Lung (tissue), 11 donors: ENCODE measurements at regions not wholly inside any gene's neighbourhood (a gene's known extent, or its start where the extent isn't known, plus 50 kb on each side); places are given as distances from the start of the nearest gene placed in this dataset.
"Not testable (repeated sequence)": the region's sequence is repeated elsewhere in the genome, so short reads cannot be mapped to it uniquely, and the experiment has no call there.

Experiments used
- ATAC-seq: fragments of 200-7000 bp; cut with Tn5 transposase; one replicate; pipeline ENCODE4 v1.9.1; 2020; ENCODE audit warnings: moderate number of reproducible peaks; ENCODE audit not compliant: insufficient read depth, low FRiP score
- DNase-seq, 3 donors: peaks; one replicate each; pipeline ENCODE4 v3.0.0-alpha.2; 2013 to 2017
- H3K27ac ChIP-seq, 2 donors: one replicate each; pipeline ENCODE4 v1.5.1; 2013; ENCODE audit warnings: mild to moderate bottlenecking in 2 of 2, moderate library complexity in 2 of 2, control low read depth in 1 of 2, inconsistent platforms in 1 of 2, low read depth in 1 of 2, low read length in 1 of 2
- H3K27me3 ChIP-seq, 3 donors: one replicate each; pipeline ENCODE4 v1.5.1; 2013; ENCODE audit warnings: low read length in 2 of 3; ENCODE audit not compliant: control insufficient read depth in 3 of 3, insufficient read depth in 3 of 3
- H3K36me3 ChIP-seq, 4 donors: one replicate each; pipeline ENCODE4 v1.5.1; 2013; ENCODE audit warnings: low read length in 4 of 4, mild to moderate bottlenecking in 1 of 4, moderate library complexity in 1 of 4; ENCODE audit not compliant: control insufficient read depth in 4 of 4, insufficient read depth in 4 of 4
- H3K4me1 ChIP-seq, 5 donors: one replicate each; pipeline ENCODE4 v1.5.1; 2013; ENCODE audit warnings: low read length in 5 of 5, mild to moderate bottlenecking in 2 of 5, moderate library complexity in 1 of 5; ENCODE audit not compliant: control insufficient read depth in 5 of 5, insufficient read depth in 5 of 5
- H3K4me3 ChIP-seq: one replicate; pipeline ENCODE4 v1.5.1; 2013; ENCODE audit warnings: mild to moderate bottlenecking, control low read depth, moderate library complexity
- H3K9ac ChIP-seq, 2 donors: one replicate each; pipeline ENCODE4 v1.5.1; 2013; ENCODE audit warnings: low read length in 2 of 2, control low read depth in 1 of 2; ENCODE audit not compliant: insufficient read depth in 1 of 2
- H3K9me3 ChIP-seq, 4 donors: one replicate each; pipeline ENCODE4 v1.5.1; 2013; ENCODE audit warnings: low read length in 3 of 4, mild to moderate bottlenecking in 1 of 4, moderate library complexity in 1 of 4; ENCODE audit not compliant: control insufficient read depth in 4 of 4, insufficient read depth in 3 of 4
- WGBS, 2 donors: extraction: QIAGEN DNeasy Blood & Tissue Kit; methylation state at CpG; one replicate each; pipeline ENCODE4 v1.1.7; 2013; 5-methylcytosine and 5-hydroxymethylcytosine counted together
- TF ChIP-seq, protein P1 (sequence below): IDR thresholded peaks from 2 replicates; pipeline ENCODE4 v1.5.1; 2012; ENCODE audit warnings: mild to moderate bottlenecking; ENCODE audit errors: control extremely low read depth, extremely low read depth
- donor health status: control.
- donor health status: control.
- donor health status: Bipolar disorder and iron deficiency.
- donor health status: healthy.
- donor health status: DM: yes; HTN: yes; CAD: no.

DNA sequence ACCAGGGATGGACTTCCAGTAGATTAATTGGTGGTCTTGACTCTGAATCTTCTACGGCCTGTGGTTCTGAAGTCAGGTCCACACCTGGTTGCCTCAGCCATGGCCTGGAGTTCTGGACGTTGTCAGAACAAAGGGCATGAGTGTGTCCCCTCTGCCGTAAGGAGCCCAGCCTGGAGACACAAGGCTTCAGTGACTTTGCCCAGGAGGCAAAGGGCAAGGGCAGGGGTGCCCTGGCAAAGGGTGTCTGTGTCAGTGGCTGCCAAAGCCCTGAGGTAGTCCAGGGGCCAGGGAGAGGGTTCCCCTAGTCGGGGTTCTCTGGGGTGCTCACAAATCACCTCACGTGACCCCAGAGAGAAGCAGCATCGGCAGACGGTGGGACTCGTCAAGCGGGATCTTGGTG is 273.2 kb upstream of the ZNF32 start:
- Histone ChIP-seq H3K4me3 (no peak overlapping the region), H3K4me1 (peaks cover 0 to 2% (median 0%) of the 10 kb centered on the region in 5 donors), H3K36me3 (no peaks in the 10 kb centered on the region), H3K9ac (no peak overlapping the region), H3K27me3 (no peaks in the 10 kb centered on the region), H3K9me3 (peaks cover 0 to 4% (median 1%) of the 10 kb centered on the region in 4 donors), H3K27ac (no peak overlapping the region)
- DNase-seq = no peak
- WGBS, 2 donors = 92 to 93% methylated on average over 9 of the region's 9 CpGs
- TF ChIP-seq, protein P1, sequence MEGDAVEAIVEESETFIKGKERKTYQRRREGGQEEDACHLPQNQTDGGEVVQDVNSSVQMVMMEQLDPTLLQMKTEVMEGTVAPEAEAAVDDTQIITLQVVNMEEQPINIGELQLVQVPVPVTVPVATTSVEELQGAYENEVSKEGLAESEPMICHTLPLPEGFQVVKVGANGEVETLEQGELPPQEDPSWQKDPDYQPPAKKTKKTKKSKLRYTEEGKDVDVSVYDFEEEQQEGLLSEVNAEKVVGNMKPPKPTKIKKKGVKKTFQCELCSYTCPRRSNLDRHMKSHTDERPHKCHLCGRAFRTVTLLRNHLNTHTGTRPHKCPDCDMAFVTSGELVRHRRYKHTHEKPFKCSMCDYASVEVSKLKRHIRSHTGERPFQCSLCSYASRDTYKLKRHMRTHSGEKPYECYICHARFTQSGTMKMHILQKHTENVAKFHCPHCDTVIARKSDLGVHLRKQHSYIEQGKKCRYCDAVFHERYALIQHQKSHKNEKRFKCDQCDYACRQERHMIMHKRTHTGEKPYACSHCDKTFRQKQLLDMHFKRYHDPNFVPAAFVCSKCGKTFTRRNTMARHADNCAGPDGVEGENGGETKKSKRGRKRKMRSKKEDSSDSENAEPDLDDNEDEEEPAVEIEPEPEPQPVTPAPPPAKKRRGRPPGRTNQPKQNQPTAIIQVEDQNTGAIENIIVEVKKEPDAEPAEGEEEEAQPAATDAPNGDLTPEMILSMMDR = no peak
- no peak for ATAC-seq

DNA sequence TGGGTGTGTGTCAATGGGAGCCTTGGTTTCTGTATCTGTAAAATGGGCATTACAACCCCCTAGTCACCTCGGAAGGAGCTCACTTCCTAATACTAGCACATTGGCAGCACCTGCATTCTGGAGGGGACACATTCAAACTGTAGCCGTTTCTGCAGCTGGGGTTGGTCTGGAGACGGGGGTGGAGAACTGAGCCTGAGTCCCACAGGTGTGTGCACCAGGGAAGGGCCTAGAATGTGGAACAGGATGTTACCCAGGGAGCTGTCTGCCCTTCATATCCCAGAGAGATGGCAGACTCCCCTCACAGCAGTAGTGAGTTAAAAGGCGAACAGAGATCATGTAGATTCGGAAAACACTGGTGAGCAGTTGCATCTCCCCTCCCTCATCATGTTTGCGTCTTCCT is 272.8 kb upstream of the ZNF32 start:
- Histone ChIP-seq H3K4me3 (no peak overlapping the region), H3K27me3 (no peaks in the 10 kb centered on the region), H3K27ac (no peak overlapping the region), H3K36me3 (no peaks in the 10 kb centered on the region), H3K4me1 (peaks cover 0 to 2% (median 0%) of the 10 kb centered on the region in 5 donors), H3K9me3 (peaks cover 0 to 4% (median 1%) of the 10 kb centered on the region in 4 donors), H3K9ac (no peak overlapping the region)
- 95 to 96% methylated on average over 6 of the region's 6 CpGs for WGBS, 2 donors
- DNase-seq = no peak
- ATAC-seq = no peak
- TF ChIP-seq, protein P1 = no peak

DNA sequence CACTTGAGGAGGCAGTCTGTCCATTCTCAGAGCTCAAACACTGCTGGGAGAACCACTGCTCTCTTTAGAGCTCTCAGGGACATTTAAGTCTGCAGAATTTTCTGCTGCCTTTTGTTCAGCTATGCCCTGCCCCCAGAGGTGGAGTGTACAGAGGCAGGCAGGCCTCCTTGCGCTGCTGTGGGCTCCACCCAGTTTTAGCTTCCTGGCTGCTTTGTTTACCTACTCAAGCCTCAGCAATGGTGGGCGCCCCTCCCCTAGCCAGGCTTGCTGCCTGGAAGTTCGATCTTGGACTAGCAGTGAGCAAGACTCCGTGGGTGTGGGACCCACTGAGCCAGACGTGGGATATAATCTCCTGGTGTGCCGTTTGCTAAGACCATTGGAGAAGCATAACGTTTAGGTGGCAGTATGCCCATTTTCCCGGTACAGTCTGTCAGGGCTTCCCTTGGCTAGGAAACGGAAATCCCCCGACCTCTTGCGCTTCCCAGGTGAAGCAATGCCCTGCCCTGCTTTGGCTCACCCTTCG is 271.6 kb upstream of the ZNF32 start:
- not testable (repeated sequence) for H3K4me1 ChIP-seq, ATAC-seq, H3K36me3 ChIP-seq, H3K4me3 ChIP-seq, H3K27me3 ChIP-seq, DNase-seq, H3K9me3 ChIP-seq, H3K9ac ChIP-seq, H3K27ac ChIP-seq
- WGBS, 2 donors = 77 to 83% methylated on average over 12 of the region's 12 CpGs

DNA sequence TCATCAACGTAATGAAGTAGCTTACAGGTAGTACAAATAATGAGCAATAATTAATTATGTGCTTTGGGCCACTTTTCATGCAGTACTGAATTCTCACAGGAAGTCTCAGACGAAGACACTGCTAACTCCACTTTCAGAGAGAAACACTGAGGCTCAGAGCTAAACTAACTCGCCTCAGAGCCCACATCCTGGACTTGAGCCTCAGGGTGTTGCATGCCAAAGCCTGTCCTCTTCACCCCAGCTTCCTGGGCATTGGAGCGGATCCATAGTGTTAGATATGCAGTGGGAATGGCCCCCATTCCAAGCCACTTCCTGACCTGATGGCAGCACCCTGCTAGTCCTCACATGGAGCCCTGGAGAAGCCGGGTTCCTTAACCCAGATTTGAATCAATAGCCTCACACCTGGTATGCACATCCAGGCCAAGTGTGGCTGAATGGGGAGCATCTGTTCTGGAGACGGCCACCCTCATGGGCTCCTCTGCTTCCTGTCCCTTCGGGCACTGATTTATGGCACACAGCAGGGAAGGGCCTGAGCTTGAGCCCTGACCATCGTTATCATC is 265.1 kb upstream of the ZNF32 start:
- Histone ChIP-seq H3K4me3 (no peak overlapping the region), H3K36me3 (no peaks in the 10 kb centered on the region), H3K9ac (no peak overlapping the region), H3K9me3 (no peaks in the 10 kb centered on the region), H3K4me1 (peaks cover 2 to 12% (median 4%) of the 10 kb centered on the region in 5 donors), H3K27me3 (no peaks in the 10 kb centered on the region), H3K27ac (no peak overlapping the region)
- 81 to 89% methylated on average over 8 of the region's 8 CpGs for WGBS, 2 donors
- DNase-seq = no peak
- TF ChIP-seq, protein P1 = no peak
- no peak for ATAC-seq
